Myocyte (in vitro differentiated cells): ENCODE measurements at regions not wholly inside any gene's neighbourhood (a gene's known extent, or its start where the extent isn't known, plus 50 kb on each side); places are given as distances from the start of the nearest gene placed in this dataset.
"Not testable (repeated sequence)": the region's sequence is repeated elsewhere in the genome, so short reads cannot be mapped to it uniquely, and the experiment has no call there.

Experiments
- DNase-seq: peaks from one replicate; pipeline ENCODE4 v3.0.0-alpha.2; 2012; ENCODE audit warnings: low read depth

DNA sequence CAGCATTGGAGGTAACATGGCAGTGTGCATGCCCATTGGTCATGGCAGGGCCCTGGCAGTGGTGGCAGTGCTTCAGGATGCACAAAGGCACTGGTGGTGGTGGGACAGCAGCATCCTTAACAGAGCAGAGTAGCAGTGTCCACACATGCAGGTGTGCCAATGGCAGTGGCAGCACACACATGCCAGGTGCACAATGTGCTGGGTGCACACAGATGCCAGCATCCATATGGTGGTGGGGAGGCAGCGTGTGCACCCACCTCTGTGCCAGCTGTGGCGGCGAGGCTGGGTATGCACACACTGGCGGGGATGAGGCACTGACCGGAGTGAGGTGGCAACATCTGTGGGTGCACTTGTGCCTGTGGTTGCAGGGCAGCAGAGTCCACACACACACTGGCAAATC lies 150.6 kb downstream of the SI start:
- DNase-seq: no peak

DNA sequence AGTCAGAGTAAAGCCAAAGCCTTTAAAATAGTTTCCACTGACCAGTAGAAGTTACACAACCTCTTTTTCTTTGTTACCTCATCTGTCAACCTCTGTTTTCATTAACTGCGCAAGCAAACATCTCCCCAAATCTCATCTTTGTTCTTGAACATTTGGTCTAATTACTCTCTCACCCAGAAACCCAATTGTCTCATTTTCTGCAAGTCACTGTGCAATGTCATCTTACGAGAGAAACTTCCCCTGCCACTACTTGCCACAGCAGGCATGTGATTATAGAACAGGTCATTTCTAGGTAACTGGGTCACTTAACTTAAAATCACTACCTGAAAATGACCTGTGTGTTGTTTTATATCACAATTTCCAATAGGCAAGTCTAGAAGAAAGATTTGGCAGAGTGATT lies 159.4 kb downstream of the SI start:
- DNase-seq: no peak

DNA sequence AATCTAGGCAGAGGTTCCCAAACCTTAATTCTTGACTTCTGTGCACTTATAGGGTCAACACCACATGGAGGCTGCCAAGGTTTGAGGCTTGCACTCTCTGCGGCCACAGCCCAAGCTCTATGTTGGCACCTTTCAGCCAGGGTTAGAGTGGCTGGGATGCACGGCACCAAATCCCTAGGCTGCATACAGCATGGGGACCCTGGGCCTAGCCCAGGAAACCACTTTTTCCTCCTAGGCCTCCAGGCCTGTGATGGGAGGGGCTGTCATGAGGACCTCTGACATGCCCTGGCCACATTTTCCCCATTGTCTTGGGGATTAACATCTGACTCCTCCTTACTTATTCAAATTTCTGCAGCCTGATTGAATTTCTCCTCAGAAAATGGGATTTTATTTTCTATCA lies 165.4 kb downstream of the SI start:
- no peak for DNase-seq

DNA sequence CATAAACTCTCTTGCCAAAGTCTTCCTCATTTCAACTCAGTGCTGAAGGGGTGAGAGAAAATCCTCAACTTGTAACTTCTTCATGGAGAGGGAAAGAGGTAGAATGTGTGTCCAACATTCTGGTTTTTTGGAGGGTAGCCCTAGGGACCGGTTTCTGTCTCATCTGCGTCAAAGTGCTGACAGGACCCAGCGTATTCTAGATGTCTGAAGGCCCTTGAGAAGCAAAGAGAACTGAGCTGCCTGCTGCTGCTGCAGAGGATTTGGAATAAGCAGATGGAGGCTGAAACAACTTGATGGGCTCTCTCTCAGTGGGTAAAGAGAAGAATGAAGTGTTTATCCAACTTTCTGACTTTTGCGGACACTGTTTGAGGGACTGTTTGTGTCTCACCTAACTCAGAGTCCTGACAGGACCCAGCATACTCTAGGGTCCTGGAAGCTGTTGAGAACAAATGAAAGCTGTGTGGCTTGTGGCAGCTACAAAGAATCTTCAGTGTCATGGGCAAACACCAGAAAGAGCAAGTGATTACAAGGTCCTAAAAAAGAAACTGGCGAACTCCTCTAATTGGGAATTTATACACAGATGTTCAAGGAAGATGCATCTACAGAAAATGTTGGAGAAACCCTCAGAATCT lies 174.4 kb downstream of the SI start:
- DNase-seq: peak; percentile 1

DNA sequence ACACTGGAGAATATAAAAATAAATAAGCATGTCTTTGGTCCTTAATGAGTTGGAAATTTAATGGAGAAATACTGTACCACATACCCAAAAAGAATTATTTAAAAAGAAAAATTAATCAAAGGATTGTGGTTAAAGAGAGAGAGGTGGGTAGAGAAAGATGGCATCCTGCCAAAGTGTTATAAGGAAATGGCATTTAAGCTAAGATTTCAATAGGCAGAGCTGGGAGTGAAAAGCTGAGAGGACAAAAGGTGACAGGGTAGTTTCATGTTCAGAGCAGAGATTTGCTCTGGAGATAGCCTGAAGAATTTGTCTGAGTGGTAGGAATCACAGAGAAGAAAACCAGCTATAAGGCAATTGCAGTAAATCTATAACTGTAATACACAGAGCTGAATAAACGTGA lies 181.0 kb downstream of the SI start:
- DNase-seq: no peak

DNA sequence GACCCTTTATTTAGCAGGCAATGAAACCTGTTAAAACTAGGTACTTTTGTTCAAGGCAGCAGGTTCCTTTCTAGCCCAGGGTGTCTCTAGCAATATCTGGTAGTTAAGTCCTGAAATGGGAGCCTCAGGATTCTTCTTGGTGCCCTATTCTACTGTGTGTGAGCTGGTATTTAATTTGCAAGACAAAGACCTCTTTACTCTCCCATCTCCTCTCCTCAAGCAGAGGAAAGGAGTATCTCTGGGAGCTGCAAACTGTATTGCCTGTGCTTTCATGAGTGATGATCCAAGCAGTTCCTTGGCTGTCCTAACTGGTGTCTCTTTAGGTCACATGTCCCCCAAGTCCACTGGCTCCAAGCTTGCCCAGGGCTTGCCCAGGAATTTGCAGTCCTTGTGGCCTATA lies 188.2 kb downstream of the SI start:
- no peak for DNase-seq

DNA sequence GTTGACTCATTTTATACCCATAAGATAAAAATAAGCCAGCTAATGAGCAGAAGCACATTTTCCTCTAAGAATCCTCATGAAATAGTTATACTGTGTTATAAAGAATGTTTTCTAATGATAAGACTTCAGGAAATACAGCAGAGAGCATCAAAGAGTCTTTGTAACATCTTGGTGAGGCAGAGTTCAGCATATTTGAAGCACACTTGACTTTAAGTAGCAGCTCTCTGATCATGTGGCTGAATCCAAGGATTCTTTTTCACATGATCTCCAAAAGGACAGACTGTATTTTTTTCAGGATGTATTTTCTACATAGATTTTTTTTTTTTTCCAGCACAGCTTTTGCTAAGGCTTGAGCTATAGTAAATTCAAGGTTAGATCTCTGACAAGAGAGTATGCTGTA lies 195.1 kb downstream of the SI start:
- DNase-seq: no peak

DNA sequence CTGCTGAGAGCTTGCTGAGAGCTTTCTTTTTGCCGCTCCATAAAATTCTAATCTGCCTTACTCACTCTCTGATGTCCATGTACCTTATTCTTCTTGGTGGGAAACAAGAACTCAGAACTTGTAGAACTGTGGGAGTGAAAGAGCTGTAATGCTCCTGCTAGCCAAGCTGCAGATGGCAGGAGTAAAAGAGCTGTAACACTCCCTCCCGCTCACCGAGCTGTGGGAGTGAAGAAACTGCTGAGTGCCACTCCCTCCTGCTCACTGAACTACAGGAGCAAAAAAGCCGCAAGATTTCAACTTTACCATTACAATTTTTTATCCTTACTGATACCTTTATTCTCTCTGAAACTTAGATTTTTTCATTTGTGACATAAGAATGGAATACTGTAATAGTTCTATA lies 199.1 kb downstream of the SI start:
- no peak for DNase-seq

DNA sequence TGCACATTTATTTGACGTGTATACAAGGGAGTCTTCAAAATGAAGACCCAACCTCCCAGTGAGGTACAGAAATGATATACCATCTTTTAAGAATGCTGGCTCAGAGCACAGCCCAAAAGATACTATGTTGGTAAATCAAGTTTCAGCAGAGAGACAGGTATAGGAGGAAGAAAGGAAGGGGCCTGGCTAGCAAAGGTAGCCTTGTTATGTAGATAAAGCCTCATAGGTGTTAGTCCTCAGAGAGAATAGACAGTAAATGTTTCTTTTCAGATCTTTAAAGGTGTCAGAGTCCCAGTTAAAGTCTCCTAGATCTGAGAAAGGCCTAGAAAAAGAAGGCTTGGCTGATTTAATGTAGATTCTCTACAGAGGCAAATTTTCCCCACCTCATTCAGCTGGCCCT lies 213.8 kb downstream of the SI start:
- DNase-seq: no peak

DNA sequence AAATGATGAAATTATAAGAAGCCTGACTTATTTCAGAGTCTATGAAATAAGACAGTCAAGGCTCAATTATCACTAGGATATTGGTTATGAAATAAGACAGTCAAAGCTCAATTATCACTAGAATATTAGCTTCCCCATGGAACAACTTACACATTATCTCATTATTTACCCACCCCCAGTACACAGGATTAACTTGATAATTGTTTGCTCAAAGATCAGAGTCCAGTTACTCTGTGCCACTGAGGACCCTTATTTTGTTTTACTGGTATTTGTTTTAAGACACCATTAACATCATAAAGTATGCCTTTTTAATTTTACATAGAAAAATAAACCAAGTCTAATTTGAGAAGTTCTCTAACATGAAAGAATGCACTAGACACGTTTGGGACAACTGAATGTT lies 225.4 kb downstream of the SI start:
- no peak for DNase-seq

DNA sequence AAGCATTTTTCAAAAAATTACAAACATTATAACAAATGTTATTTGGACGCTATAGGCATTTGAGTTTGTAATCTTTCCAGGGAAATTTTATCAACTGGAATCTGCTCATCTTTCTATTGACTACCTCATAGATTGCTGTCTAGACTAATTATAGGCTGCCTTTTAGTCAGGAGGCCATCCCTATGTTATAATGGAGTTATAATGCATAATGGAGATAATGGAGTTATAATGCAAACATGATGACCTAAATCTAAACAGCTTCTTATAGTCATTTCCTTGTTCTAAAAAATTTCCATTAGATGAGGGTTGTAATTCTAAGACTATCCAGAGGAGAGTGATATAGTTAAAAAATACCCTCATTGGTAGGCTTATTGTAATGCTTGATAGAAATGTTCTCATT lies 226.4 kb downstream of the SI start:
- no peak for DNase-seq

DNA sequence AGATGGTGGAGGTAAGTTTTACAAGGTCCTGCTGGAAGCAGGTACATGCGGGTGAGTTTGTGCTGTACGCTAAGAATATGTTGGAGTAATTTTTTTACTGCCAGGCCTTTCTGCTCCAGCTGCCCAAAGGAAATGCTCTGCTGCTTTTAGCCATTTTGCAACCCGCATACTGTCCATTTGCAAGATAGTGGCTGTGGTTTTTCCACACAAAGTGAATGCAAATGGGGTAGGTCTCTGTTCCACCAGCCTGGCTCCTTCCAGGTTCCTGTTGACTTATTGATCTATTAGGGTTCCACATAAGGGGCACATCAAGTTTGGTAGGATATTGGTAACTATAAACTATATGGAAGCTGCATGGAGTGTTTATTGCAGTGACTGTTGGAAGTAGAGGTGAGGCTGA lies 227.1 kb downstream of the SI start:
- no peak for DNase-seq

DNA sequence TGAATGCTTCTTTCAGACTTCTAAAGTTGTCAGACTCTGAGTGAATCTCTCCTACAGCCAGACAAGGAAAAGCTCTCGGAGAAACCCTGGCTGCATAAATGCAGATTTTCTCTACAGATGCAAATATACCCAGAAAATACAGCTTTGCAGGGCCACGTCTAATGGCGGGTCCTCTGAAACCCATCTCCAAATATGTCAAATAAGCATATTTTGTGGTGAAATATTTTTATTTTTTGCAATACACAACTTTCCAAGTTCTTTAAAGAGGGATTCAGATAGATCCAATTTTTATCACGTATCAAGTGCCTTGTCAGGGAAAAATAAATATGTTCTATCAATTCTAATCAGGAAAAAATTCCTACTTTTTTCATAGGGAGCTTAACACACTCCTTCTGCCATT lies 229.4 kb downstream of the SI start:
- DNase-seq: no peak

DNA sequence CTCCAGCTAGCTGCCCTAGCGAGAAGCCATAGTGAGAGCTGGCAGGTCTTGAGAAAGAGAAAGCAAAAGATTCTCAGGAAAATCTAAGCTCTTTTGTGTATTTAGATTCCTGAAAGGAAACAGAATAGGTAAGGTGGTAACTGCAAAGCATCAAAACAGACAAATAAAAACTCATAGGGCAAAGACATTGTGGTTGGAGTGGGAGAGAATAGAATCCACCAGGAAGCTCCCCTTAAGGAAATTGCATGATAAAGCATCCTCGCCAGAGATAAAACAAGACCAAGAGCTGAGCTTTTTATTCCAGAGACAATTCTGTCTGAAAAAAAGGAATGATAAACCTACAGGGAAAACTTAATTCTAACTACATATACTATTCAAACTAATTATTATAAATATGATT lies 232.6 kb downstream of the SI start:
- DNase-seq: no peak

DNA sequence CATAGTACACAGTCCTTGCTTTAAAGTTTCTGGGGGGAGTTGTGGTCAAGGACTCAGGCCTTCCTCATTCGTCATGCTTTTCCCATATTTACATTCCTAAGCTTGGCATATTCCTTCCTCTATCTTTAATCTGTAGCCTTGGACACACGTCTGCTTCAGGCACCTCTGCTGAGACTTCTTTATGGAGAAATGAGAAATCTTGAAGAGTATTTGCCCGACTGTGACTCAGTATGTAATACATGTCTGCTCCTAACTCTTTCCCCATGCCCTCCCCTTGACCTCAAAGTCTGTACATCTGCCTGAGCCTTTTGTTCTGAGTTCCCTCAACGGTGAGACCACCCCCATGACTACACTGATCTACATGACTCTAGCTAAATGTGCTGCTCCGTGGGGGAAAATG lies 246.1 kb downstream of the SI start:
- DNase-seq: no peak

DNA sequence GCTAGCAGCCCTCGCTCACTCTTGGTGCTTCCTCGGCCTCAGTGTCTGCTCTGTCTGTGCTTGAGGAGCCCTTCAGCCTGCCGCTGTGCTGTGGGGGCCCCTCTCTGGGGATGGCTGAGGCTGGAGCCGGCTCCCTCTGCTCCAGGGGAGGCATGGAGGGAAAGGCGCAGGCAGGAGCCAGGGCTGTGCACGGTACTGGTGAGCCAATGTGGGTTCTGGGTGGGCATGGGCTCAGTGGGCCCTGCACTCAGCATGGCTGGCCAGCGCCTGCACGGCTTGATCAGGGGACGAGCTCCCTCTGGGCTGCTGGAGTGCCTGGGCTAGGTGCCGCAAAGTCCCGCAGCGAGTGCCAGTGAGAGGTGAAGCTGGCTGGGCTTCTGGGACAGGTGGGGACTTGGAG lies 260.0 kb downstream of the SI start:
- no peak for DNase-seq

DNA sequence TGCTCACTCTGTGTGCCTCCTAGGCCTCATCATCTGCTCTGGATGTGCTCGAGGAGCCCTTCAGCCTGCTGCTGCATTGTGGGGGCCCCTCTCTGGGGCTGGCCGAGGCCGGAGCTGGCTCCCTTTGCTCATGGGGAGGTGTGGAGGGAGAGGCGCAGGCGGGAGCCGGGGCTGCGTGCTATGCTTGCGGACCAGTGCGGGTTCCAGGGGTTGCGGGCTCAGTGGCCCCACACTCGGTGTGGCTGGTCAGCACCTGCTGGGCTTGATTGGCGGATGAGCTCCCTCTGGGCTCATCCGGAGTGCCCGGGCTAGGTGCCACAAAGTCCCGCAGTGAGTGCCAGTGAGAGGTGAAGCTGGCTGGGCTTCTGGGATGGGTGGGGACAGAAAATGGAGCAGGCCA lies 264.2 kb downstream of the SI start:
- no peak for DNase-seq

DNA sequence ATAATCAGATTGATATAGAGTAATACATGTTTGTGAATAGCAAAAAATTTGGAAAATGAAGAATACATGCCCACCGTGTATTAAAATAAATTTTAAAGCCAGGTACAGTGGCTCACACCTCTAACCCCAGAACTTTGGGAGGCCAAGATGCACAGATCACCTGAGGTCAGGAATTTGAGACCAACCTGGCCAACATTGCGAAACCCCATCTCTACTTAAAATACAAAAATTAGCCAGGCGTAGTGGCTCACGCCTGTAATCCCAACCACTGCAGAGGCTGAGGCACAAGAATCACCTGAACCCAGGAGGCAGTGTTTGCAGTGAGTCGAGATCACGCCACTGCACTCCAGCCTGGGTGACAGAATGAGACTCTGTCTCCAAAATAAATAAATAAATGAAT lies 266.3 kb downstream of the SI start:
- no peak for DNase-seq

DNA sequence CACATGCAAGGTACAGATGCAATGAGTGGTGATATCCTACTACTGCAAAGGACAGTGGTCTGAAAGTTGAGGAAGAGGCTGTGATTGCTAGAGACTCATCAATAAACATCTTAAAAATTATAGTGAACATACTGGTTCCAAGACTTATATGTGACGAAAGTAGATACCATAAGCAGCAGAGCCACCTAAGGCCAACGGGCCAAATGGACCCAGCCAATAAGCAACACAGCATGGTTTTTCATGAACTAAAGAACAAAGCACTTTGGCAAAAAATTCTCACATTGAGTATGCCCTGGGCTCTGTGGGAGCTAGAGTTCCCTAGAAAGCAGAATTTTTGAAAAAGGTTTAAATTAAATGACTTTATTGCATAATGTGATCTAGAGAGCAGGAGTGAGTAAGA lies 272.1 kb downstream of the SI start:
- no peak for DNase-seq

DNA sequence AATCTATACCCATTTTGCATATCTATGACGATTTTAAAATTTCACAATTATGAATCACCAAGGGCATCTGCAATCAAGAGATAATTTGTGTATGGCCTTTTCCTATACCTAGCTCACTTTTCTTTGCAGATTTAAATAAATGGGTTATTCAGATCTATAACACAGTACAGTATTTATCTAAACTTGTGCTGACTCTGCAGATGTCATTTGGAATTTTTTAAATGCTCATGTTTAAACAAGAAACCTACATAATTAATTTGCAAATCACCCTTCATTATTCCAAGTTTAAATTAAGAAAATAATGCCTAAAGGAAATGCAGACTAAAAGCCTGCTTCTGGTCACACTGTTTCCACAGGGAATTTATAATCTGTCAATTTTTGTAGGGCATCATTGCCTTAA lies 284.2 kb downstream of the SI start:
- DNase-seq: no peak

DNA sequence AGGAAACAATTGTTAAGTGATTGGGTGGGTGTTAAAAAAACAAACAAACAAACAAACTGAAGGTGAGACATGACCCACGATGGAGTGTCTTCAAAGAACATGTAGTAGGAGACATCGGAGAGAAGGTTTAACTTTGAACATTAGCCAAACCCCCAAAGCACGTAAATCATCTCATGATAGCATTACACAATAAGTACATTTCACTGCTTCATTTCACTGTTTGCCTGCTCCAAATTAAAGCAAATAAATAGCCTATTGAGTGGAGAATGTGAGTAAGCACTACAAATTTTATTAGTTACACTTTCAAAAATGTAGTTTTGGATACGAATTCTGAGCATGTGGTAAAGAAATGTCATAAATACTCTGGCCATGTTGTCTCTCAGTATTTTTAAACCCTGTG lies 287.0 kb downstream of the SI start:
- no peak for DNase-seq

DNA sequence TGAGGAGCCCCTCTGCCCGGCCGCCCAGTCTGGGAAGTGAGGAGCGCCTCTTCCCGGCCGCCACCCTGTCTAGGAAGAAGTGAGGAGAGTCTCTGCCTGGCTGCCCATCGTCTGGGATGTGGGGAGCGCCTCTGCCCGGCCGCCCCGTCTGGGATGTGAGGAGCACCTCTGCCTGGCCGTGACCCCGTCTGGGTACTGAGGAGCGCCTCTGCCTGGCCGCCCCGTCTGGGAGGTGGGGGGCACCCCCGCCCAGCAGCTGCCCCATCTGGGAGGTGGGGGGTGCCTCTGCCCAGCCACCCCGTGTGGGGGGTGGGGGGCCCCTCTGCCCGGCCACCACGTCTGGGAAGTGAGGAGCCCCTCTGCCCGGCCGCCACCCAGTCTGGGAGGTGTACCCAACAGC lies 293.9 kb downstream of the SI start:
- not testable (repeated sequence) for DNase-seq

DNA sequence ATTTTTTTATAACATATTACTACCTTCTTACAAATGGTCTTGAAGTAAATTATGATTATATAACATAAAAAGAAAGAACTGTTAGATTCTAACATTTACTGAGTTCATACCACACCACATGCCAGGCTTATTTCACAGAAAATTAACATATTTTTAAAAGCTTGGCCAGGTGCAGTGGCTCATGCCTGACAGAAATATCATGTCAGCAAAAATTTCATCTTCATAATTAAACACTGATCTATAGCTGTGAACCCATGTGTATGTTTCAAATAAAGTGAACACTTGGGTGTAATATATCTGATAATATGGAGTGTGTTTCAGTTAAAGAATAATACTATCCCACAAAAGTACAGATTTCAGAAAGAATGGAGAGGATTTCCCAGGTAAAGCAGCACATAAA lies 296.5 kb downstream of the SI start:
- no peak for DNase-seq

DNA sequence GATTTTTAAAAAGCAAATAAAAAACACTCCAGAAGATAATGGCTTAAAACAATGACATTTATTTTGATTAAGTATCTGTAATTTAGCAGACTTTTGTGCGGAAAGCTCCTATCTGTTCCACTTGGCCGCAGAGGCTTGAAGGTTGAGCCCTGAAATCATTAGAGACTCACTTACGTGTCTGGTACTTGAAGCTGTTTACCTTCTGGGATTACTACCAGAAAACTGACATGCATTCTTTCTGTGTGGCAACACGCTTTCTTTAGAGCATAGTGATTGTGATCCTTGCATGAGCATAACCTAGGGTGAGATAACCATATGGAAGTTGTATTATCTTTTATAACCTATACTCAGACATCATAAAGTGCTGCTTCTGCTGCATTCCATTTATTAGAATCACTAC lies 298.5 kb downstream of the SI start:
- no peak for DNase-seq
